ENCODE measurements at regions not wholly inside any gene's neighbourhood (a gene's known extent, or its start where the extent isn't known, plus 50 kb on each side); places are given as distances from the start of the nearest gene placed in this dataset.
"Not testable (repeated sequence)": the region's sequence is repeated elsewhere in the genome, so short reads cannot be mapped to it uniquely, and the experiment has no call there.

GRCh38 chr14:105914738-105915385 is 388.5 kb downstream of the TMEM121 start:
- TF ChIP-seq CTCF (IDR thresholded peaks at IDR 0.05) = no peak
- no peak for TF ChIP-seq POLR2A (IDR thresholded peaks at IDR 0.05)
- H3K9me3 ChIP-seq = no peaks in the 10 kb centered on the region
- H3K36me3 ChIP-seq = no peaks in the 10 kb centered on the region
- H3K4me1 ChIP-seq = no peaks in the 10 kb centered on the region
- intact Hi-C loops (cut with DNase I) = no loop called here
- no peak overlapping the region for H3K27ac ChIP-seq
- no peak for DNase-seq
- no CpG with 5 or more reads among the region's 8 CpGs for WGBS, 2 donors
- no peak overlapping the region for H3K4me3 ChIP-seq
- H3K27me3 ChIP-seq = no peaks in the 10 kb centered on the region

GRCh38 chr14:105915546-105915945 is 389.2 kb downstream of the TMEM121 start:
- H3K36me3 ChIP-seq; H3K27me3 ChIP-seq; intact Hi-C loops (cut with DNase I); DNase-seq; H3K4me3 ChIP-seq; H3K27ac ChIP-seq; H3K4me1 ChIP-seq; H3K9me3 ChIP-seq: not testable (repeated sequence)
- 51 to 62% methylated on average over 3 of the region's 3 CpGs for WGBS, 2 donors

DNA sequence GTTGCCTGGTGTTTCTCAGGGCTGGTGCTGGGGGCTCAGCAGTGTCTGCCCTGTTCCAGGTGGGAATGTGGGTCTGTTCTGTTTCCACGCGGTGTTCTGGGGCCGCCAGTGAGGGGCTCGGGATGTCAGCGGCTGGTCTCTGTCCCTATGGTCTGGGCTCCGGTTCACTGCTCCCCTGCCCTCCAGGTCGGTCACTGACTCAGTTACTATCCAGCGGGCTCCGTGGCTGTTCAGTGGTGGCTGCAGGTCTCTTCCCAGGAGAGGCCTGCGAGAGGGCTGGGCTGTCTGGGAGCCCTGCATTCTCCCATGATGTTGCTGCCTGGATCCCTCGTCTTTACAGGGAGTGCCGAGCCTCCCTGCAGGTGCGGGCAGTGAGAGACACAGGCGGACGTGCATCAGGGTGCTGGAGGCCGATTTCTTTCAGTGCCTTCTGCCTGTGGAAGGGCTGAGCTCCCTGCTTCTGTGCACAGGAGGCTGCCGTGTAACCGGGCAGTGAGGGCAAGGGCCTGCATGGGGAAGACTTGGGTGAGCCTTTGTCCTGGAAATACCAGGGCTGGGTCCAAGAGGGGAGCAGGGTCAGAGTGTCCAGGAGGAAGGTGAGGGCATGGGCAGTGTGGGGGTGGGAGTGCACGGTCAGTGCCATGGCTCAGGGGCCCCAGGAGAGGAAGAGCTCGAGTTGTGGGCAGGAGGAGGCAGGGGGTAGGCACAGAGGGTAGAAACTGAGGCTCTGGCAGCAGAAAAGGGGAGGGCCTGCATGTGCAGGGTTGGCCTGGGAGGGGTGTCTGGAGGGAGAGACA is 391.0 kb downstream of the TMEM121 start:
- intact Hi-C loops (cut with DNase I); H3K36me3 ChIP-seq; H3K4me3 ChIP-seq; H3K4me1 ChIP-seq; H3K9me3 ChIP-seq; H3K27ac ChIP-seq; H3K27me3 ChIP-seq; DNase-seq: not testable (repeated sequence)
- 77 to 78% methylated on average over 7 to 9 of the region's 20 CpGs for WGBS, 2 donors

- no peak for TF ChIP-seq CTCF (IDR thresholded peaks at IDR 0.05)
- no peak for TF ChIP-seq POLR2A (IDR thresholded peaks at IDR 0.05)
- Histone ChIP-seq H3K9me3 (no peaks in the 10 kb centered on the region), H3K27ac (no peak overlapping the region), H3K27me3 (no peaks in the 10 kb centered on the region), H3K4me1 (no peaks in the 10 kb centered on the region), H3K36me3 (no peaks in the 10 kb centered on the region), H3K4me3 (no peak overlapping the region)
- WGBS, 2 donors = 75 to 88% methylated on average over 1 to 8 of the region's 10 CpGs
- no peak for DNase-seq
- intact Hi-C loops (cut with DNase I) = no loop called here
Observed at GRCh38 chr14:105917933-105918436, 391.6 kb downstream of the TMEM121 start.

DNA sequence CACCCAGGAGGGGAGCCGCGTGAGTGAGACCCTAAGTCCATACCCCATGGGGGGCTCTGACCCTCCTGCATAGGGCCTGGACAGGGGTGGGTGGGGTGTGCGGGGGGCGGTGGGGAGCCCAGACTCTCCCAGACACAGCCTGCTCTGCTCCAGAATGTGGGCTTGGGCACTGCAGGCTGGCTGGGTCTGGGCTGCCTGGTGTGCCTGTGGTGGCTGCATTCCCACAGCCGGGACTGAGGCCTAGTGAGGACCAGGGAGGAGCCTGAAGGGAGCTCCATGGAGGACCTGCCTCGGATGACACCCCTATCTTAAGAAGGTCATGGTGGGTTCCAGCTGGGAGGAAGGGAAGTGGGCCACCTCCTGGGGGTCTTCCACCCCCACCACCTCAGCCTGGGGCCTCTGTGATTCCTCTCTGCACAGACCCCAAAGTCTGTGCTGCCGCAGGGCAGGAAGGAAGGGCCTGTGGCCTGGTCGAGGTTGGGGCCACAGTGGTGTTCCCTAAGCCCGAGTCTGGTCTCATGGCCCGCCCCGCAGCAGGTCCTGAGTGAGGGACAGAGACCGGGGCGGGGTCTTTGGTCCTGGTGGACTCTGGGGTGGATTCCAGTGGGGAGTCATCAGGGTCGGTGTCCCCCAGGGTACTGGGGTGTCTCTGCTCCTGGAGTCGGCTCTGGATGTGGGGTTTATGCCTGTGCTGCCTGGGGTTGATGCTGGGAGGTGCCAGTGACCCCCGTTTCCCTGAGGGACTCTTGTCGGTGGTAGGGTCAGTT is 392.3 kb downstream of the TMEM121 start:
- TF ChIP-seq POLR2A (IDR thresholded peaks at IDR 0.05) = no peak
- no peak for TF ChIP-seq CTCF (IDR thresholded peaks at IDR 0.05)
- intact Hi-C loops (cut with DNase I) = no loop called here
- no peaks in the 10 kb centered on the region for H3K4me1 ChIP-seq
- WGBS, 2 donors = 30 to 50% methylated on average over 1 to 2 of the region's 17 CpGs
- no peaks in the 10 kb centered on the region for H3K9me3 ChIP-seq
- no peak overlapping the region for H3K27ac ChIP-seq
- H3K27me3 ChIP-seq = no peaks in the 10 kb centered on the region
- H3K4me3 ChIP-seq = no peak overlapping the region
- no peaks in the 10 kb centered on the region for H3K36me3 ChIP-seq
- no peak for DNase-seq
